DOHH2 (cell line): ENCODE measurements at regions not wholly inside any gene's neighbourhood (a gene's known extent, or its start where the extent isn't known, plus 50 kb on each side); places are given as distances from the start of the nearest gene placed in this dataset.

Experiments
- H3F3A ChIP-seq: fragments of 200-600 bp; sonication (generic), shearing (Covaris generic); 2 replicates; pipeline ENCODE4 v1.6.0; 2016; ENCODE audit warnings: antibody characterized with exemption, mild to moderate bottlenecking; ENCODE audit not compliant: control insufficient read depth, insufficient read depth
- H3K27ac ChIP-seq: fragments of 200-600 bp; sonication (generic); 2 replicates; pipeline ENCODE4 v1.5.1; 2014; ENCODE audit warnings: low read depth, mild to moderate bottlenecking, low read length, moderate library complexity
- H3K27me3 ChIP-seq: fragments of 200-600 bp; sonication (generic); 2 replicates; pipeline ENCODE4 v1.6.1; 2014; ENCODE audit warnings: mild to moderate bottlenecking, low read length, mixed read lengths; ENCODE audit not compliant: control insufficient read depth
- H3K36me3 ChIP-seq: fragments of 200-600 bp; sonication (generic); 2 replicates; pipeline ENCODE4 v1.6.1; 2014; ENCODE audit warnings: mild to moderate bottlenecking, low read length, moderate library complexity, mixed read lengths; ENCODE audit not compliant: control insufficient read depth
- H3K4me1 ChIP-seq: fragments of 200-600 bp; sonication (generic); 2 replicates; pipeline ENCODE4 v1.6.1; 2014; ENCODE audit warnings: mild to moderate bottlenecking, low read length, mixed read lengths; ENCODE audit not compliant: control insufficient read depth
- H3K4me2 ChIP-seq: fragments of 200-600 bp; sonication (generic); 2 replicates; pipeline ENCODE4 v1.6.0; 2014; ENCODE audit warnings: mild to moderate bottlenecking, low read length, moderate library complexity
- H3K4me3 ChIP-seq: fragments of 200-600 bp; sonication (generic); 2 replicates; pipeline ENCODE4 v1.5.1; 2014; ENCODE audit warnings: mild to moderate bottlenecking, low read length, mixed read lengths
- H3K79me2 ChIP-seq: fragments of 200-600 bp; sonication (generic); 2 replicates; pipeline ENCODE4 v1.6.1; 2014; ENCODE audit warnings: mild to moderate bottlenecking, low read length, mixed read lengths; ENCODE audit not compliant: control insufficient read depth
- H3K9me2 ChIP-seq: fragments of 200-600 bp; sonication (generic); replicated peaks from 2 replicates; pipeline ENCODE4 v1.6.1; 2014; ENCODE audit warnings: mild to moderate bottlenecking, low read length, mixed read lengths; ENCODE audit not compliant: control insufficient read depth
- H3K9me3 ChIP-seq: fragments of 200-600 bp; sonication (generic); 2 replicates; pipeline ENCODE4 v1.6.1; 2014; ENCODE audit warnings: antibody characterized with exemption, low read length, mixed read lengths; ENCODE audit not compliant: control insufficient read depth, insufficient read depth
- H4K20me1 ChIP-seq: fragments of 200-600 bp; sonication (generic); 2 replicates; pipeline ENCODE4 v1.6.0; 2014; ENCODE audit warnings: low read depth, mild to moderate bottlenecking, antibody characterized with exemption, low read length, moderate library complexity; ENCODE audit not compliant: control insufficient read depth, insufficient read depth
- EZH2phosphoT487 ChIP-seq: fragments of 200-600 bp; sonication (generic); IDR thresholded peaks from 2 replicates; pipeline ENCODE4 v1.6.1; 2017; ENCODE audit warnings: borderline replicate concordance, mild to moderate bottlenecking, antibody characterized with exemption, low read length, moderate library complexity, mixed read lengths
- TF ChIP-seq, protein P1 (sequence below): fragments of 200-600 bp; sonication (generic); IDR thresholded peaks from one replicate; pipeline ENCODE4 v1.5.1; 2014; ENCODE audit warnings: antibody characterized with exemption, mild to moderate bottlenecking, low read depth, low read length; ENCODE audit not compliant: poor library complexity, severe bottlenecking

DNA sequence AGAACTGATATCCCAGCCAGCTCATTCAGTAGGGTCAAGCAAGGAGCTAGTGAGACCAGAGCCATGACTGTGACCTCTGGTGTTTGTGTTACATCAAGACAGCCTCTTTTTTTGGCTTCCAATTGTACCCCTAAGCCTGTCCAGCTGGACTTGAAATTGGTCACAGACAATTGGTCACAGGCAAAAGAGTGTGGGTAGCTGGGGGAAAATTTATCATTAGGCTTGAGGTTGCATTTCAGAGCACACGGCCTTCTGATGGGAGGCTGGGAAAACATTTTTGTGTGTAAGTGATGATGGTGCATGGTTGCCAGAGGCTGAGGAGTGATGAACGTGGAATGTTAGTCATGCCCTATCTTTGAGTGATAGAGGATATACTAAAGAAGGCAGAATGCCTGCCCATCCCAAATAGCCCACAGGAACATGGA is 285.1 kb upstream of the SLC14A2 start:
- Histone ChIP-seq H3F3A (no peaks in the 10 kb centered on the region), H3K27ac (no peak overlapping the region), H3K79me2 (no peaks in the 10 kb centered on the region), H3K9me2 (no peaks in the 10 kb centered on the region), H3K4me2 (no peak overlapping the region), H3K4me3 (no peak overlapping the region), H3K9me3 (no peaks in the 10 kb centered on the region), H3K4me1 (no peaks in the 10 kb centered on the region), H4K20me1 (no peaks in the 10 kb centered on the region), H3K27me3 (0 out of 2 replicates have a peak, but pooled peaks cover 3% of the 10 kb centered on the region), H3K36me3 (no peaks in the 10 kb centered on the region)
- no peak for TF ChIP-seq EZH2phosphoT487
- TF ChIP-seq, protein P1, sequence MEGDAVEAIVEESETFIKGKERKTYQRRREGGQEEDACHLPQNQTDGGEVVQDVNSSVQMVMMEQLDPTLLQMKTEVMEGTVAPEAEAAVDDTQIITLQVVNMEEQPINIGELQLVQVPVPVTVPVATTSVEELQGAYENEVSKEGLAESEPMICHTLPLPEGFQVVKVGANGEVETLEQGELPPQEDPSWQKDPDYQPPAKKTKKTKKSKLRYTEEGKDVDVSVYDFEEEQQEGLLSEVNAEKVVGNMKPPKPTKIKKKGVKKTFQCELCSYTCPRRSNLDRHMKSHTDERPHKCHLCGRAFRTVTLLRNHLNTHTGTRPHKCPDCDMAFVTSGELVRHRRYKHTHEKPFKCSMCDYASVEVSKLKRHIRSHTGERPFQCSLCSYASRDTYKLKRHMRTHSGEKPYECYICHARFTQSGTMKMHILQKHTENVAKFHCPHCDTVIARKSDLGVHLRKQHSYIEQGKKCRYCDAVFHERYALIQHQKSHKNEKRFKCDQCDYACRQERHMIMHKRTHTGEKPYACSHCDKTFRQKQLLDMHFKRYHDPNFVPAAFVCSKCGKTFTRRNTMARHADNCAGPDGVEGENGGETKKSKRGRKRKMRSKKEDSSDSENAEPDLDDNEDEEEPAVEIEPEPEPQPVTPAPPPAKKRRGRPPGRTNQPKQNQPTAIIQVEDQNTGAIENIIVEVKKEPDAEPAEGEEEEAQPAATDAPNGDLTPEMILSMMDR = no peak

DNA sequence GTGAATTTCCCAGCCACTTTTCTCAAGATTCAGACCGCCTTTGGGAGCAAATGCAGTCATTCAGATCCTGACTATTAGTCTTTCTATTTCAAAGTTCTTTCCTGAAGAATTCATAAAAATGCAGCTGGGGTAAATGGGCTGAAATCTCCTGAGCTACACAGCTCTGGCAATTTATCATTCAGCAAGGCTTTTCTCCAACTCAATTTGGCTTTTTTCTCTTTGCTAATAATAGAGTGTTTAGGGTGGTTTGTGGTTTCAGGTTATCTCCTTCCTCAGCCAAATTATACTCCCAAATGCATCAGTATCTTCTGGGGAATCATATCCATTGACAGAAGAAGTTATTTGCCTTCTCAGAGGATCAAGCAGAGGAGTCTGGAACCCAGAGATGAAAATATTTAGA is 282.4 kb upstream of the SLC14A2 start:
- H3K4me1 ChIP-seq = no peaks in the 10 kb centered on the region
- no peaks in the 10 kb centered on the region for H3K9me3 ChIP-seq

DNA sequence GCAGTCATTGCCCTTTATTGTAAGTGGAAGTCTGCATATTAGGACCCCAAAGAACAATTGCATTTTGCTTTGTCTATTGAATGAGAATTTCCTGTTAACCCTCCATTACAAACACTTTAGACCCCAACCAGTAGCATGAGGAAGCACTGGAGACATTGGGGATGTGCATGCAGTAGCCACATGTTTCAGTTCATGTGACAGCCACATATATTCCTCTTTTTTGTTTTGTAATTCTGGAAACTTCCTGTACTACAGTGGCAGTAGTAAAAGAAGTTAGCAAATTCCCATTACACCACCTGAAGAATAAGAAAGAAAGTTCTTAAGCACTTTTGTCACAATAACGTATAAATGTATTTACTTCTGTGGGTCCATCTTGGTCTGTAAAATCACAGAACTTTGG is 281.1 kb upstream of the SLC14A2 start:
- Histone ChIP-seq H3K4me3 (no peak overlapping the region), H3K4me1 (no peaks in the 10 kb centered on the region), H3K9me2 (no peaks in the 10 kb centered on the region), H3K27me3 (no peaks in the 10 kb centered on the region), H3K36me3 (no peaks in the 10 kb centered on the region), H3K79me2 (no peaks in the 10 kb centered on the region), H4K20me1 (no peaks in the 10 kb centered on the region), H3K4me2 (no peak overlapping the region), H3F3A (no peaks in the 10 kb centered on the region), H3K27ac (no peak overlapping the region), H3K9me3 (no peaks in the 10 kb centered on the region)
- no peak for TF ChIP-seq EZH2phosphoT487
- TF ChIP-seq, protein P1 = no peak

More for the DNA sequence above, 282.4 kb upstream of the SLC14A2 start:
- Histone ChIP-seq H3K27ac (no peak overlapping the region), H3K27me3 (no peaks in the 10 kb centered on the region), H3F3A (no peaks in the 10 kb centered on the region), H4K20me1 (no peaks in the 10 kb centered on the region), H3K9me2 (no peaks in the 10 kb centered on the region), H3K36me3 (no peaks in the 10 kb centered on the region), H3K79me2 (no peaks in the 10 kb centered on the region), H3K4me2 (no peak overlapping the region), H3K4me3 (no peak overlapping the region)
- TF ChIP-seq EZH2phosphoT487 = no peak
- TF ChIP-seq, protein P1 = no peak
